ENCODE measurements at regions not wholly inside any gene's neighbourhood (a gene's known extent, or its start where the extent isn't known, plus 50 kb on each side); places are given as distances from the start of the nearest gene placed in this dataset.

DNA sequence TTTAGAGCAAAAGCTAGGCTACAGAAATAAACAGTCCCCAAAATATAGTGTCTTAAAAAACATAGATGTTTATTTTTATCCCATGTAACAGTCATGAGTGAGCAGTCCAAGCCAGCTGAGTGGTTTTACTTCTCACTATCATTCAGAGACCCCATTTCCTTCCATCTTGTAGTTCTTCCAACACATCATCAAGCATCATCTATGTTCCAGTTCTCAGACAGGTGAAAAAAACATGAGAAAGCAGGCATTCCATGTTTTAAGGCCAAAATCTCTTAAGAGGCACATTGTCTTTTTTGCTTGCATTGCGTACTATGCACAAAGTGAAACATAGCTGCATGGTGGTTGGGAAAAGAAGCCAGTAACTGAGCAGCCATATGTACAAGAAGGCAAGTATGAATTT, 128.6 kb downstream of the ATOH1 start:
- TF ChIP-seq, protein P1, sequence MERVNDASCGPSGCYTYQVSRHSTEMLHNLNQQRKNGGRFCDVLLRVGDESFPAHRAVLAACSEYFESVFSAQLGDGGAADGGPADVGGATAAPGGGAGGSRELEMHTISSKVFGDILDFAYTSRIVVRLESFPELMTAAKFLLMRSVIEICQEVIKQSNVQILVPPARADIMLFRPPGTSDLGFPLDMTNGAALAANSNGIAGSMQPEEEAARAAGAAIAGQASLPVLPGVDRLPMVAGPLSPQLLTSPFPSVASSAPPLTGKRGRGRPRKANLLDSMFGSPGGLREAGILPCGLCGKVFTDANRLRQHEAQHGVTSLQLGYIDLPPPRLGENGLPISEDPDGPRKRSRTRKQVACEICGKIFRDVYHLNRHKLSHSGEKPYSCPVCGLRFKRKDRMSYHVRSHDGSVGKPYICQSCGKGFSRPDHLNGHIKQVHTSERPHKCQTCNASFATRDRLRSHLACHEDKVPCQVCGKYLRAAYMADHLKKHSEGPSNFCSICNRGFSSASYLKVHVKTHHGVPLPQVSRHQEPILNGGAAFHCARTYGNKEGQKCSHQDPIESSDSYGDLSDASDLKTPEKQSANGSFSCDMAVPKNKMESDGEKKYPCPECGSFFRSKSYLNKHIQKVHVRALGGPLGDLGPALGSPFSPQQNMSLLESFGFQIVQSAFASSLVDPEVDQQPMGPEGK (CRISPR knock-in tag; IDR thresholded peaks at IDR 0.05; ENCODE audit: borderline replicate concordance), result no peak
- TF ChIP-seq RARB (CRISPR knock-in tag; IDR thresholded peaks at IDR 0.05) (no peak), GLIS3 (CRISPR knock-in tag; IDR thresholded peaks at IDR 0.05) (no peak), ARNTL (CRISPR knock-in tag; IDR thresholded peaks at IDR 0.05; ENCODE audit: borderline replicate concordance, low read depth) (no peak), ISL1 (CRISPR knock-in tag; IDR thresholded peaks at IDR 0.05) (no peak), ZFP30 (CRISPR knock-in tag; IDR thresholded peaks at IDR 0.05) (no peak), CSDC2 (CRISPR knock-in tag; IDR thresholded peaks at IDR 0.05) (no peak), SNAI2 (CRISPR knock-in tag; IDR thresholded peaks at IDR 0.05) (no peak), ZFP3 (CRISPR knock-in tag; IDR thresholded peaks at IDR 0.05) (no peak), BACH2 (CRISPR knock-in tag; IDR thresholded peaks at IDR 0.05; ENCODE audit: borderline replicate concordance) (no peak)
- TF ChIP-seq, protein P2, sequence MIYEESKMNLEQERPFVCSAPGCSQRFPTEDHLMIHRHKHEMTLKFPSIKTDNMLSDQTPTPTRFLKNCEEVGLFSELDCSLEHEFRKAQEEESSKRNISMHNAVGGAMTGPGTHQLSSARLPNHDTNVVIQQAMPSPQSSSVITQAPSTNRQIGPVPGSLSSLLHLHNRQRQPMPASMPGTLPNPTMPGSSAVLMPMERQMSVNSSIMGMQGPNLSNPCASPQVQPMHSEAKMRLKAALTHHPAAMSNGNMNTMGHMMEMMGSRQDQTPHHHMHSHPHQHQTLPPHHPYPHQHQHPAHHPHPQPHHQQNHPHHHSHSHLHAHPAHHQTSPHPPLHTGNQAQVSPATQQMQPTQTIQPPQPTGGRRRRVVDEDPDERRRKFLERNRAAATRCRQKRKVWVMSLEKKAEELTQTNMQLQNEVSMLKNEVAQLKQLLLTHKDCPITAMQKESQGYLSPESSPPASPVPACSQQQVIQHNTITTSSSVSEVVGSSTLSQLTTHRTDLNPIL (CRISPR knock-in tag; IDR thresholded peaks at IDR 0.05; ENCODE audit: low read depth), result no peak
